ENCODE measurements at regions not wholly inside any gene's neighbourhood (a gene's known extent, or its start where the extent isn't known, plus 50 kb on each side); places are given as distances from the start of the nearest gene placed in this dataset.

DNA sequence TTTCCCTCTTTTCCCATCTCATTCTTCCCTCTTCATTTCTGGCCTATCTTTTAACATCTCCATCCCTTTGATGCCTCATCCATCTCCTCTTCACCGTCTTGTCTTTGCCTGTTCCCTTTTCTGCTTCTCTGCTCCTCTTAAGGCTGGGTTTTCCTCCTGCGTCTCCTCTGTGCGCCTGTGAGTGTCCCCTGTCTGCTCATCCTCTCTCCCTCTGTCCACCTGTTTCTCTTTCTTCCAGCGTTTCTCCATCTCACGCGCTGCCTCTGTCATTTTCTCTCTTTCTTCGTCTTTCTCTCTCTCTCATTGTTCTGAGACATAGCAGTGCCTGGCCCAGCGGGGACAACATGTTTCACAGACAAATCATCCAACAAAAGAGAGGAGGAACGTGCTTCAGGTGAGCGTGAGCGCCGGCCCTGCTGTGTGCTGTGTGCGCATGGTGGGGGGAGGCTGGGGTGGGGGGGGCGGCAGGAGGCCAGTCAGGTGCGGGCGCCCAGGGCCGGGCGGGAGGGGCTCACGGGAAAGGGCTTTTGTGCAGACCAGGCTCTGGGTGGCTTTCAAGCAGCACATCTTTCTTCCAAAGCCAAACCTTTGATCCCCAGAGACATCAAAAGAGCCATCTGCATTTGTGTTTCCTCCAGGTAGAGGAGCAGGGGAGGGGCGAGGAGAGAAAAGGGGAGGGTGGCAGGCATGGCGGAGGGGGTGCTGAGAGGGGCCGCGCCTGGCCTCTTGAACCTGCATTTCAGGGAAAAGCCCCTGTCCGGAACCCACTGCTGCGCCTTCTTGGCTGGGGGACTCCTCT is 121.3 kb downstream of the VEGFA start:
- no peak overlapping the region for H3K9ac ChIP-seq (ENCODE audit: low read depth, low read length)
- no peaks in the 10 kb centered on the region for H3K4me1 ChIP-seq (ENCODE audit: insufficient read depth, low read length)
- peaks cover 26% of the 10 kb centered on the region for H3K27me3 ChIP-seq (ENCODE audit: insufficient read depth, low read length, poor library complexity)
- DNase-seq: peak; percentile 71
- ATAC-seq (ENCODE audit: insufficient read depth, low read depth): peak; percentile 84
- no peaks in the 10 kb centered on the region for H3K79me2 ChIP-seq (ENCODE audit: insufficient read depth, low read length)
- no peak overlapping the region for H3K27ac ChIP-seq (ENCODE audit: low read length)
- H3K36me3 ChIP-seq (ENCODE audit: insufficient read depth, low read length): no peaks in the 10 kb centered on the region
- H3K9me3 ChIP-seq (ENCODE audit: insufficient read depth, low read length, severe bottlenecking): no peaks in the 10 kb centered on the region
- peaks cover 9% of the 10 kb centered on the region; the same call in 1 of the 2 replicates for H4K20me1 ChIP-seq (ENCODE audit: insufficient read depth, low read length)
- no peak overlapping the region for H3K4me3 ChIP-seq (ENCODE audit: low read depth in 1 of 2, low read length in 2 of 2)
- H3K4me2 ChIP-seq (ENCODE audit: insufficient read depth, low read length): no peak overlapping the region
- no peak overlapping the region for H2AFZ ChIP-seq (ENCODE audit: low read depth, low read length)
- TF ChIP-seq EZH2 (IDR thresholded peaks at IDR 0.05; ENCODE audit: borderline replicate concordance, low read depth, low read length, severe bottlenecking): no peak
- TF ChIP-seq, protein P1, sequence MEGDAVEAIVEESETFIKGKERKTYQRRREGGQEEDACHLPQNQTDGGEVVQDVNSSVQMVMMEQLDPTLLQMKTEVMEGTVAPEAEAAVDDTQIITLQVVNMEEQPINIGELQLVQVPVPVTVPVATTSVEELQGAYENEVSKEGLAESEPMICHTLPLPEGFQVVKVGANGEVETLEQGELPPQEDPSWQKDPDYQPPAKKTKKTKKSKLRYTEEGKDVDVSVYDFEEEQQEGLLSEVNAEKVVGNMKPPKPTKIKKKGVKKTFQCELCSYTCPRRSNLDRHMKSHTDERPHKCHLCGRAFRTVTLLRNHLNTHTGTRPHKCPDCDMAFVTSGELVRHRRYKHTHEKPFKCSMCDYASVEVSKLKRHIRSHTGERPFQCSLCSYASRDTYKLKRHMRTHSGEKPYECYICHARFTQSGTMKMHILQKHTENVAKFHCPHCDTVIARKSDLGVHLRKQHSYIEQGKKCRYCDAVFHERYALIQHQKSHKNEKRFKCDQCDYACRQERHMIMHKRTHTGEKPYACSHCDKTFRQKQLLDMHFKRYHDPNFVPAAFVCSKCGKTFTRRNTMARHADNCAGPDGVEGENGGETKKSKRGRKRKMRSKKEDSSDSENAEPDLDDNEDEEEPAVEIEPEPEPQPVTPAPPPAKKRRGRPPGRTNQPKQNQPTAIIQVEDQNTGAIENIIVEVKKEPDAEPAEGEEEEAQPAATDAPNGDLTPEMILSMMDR (IDR thresholded peaks at IDR 0.05; ENCODE audit: borderline replicate concordance, extremely low read depth, low read length, poor library complexity, severe bottlenecking): no peak

DNA sequence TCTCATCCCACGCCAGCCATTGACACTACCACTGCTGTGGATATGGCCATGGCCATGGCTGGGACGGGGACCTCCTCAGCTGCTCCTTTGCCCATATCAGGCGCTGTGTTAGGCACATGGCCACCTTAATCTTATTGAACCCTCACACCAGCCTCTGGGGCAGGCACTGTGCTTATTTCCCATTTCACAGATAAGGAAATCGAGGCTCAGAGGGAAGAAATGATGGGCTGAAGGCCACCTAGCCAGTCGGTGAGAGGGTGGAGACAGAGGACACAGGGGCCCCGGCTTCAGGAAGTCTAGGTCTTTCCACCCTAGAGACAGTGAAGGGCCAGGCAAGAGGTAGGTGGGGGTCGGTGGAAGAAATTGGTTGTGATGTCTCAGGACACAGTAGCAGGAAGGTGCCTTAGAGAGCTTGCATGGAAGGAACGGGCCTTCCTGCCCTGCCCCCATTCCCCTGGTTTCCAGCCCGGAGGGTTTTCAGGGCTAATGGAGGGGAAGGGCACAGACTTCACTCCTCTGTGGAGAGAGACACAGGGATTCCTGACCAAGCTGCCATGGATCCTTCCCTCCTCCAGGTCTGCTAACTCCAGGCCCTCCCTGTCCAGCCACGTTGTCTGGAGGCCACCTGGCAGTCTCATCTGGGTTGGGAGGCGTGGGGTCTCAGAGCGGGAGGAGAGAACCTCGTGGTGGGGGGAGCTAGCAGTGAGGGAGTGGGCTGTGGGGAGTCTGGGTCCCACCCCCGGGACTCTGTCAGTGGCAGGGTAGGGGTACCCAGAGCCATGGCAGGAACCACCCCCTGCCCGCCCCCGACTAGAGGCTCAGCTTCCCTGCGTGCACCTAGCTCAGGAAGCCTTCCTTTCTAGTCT is 120.4 kb downstream of the VEGFA start:
- Histone ChIP-seq H2AFZ (ENCODE audit: low read depth, low read length) (no peak overlapping the region), H3K9me3 (ENCODE audit: insufficient read depth, low read length, severe bottlenecking) (no peaks in the 10 kb centered on the region), H3K9ac (ENCODE audit: low read depth, low read length) (no peak overlapping the region), H3K79me2 (ENCODE audit: insufficient read depth, low read length) (no peaks in the 10 kb centered on the region), H3K36me3 (ENCODE audit: insufficient read depth, low read length) (no peaks in the 10 kb centered on the region), H4K20me1 (ENCODE audit: insufficient read depth, low read length) (peaks cover 9% of the 10 kb centered on the region; the same call in 1 of the 2 replicates), H3K27ac (ENCODE audit: low read length) (no peak overlapping the region), H3K4me2 (ENCODE audit: insufficient read depth, low read length) (no peak overlapping the region), H3K4me3 (ENCODE audit: low read depth in 1 of 2, low read length in 2 of 2) (no peak overlapping the region), H3K4me1 (ENCODE audit: insufficient read depth, low read length) (no peaks in the 10 kb centered on the region), H3K27me3 (ENCODE audit: insufficient read depth, low read length, poor library complexity) (peaks cover 26% of the 10 kb centered on the region)
- ATAC-seq (ENCODE audit: insufficient read depth, low read depth) (peak; percentile 11; the same call in 1 of the 3 replicates), DNase-seq (no peak)
- TF ChIP-seq, protein P1 (IDR thresholded peaks at IDR 0.05; ENCODE audit: borderline replicate concordance, extremely low read depth, low read length, poor library complexity, severe bottlenecking): no peak
- TF ChIP-seq EZH2 (IDR thresholded peaks at IDR 0.05; ENCODE audit: borderline replicate concordance, low read depth, low read length, severe bottlenecking): no peak

DNA sequence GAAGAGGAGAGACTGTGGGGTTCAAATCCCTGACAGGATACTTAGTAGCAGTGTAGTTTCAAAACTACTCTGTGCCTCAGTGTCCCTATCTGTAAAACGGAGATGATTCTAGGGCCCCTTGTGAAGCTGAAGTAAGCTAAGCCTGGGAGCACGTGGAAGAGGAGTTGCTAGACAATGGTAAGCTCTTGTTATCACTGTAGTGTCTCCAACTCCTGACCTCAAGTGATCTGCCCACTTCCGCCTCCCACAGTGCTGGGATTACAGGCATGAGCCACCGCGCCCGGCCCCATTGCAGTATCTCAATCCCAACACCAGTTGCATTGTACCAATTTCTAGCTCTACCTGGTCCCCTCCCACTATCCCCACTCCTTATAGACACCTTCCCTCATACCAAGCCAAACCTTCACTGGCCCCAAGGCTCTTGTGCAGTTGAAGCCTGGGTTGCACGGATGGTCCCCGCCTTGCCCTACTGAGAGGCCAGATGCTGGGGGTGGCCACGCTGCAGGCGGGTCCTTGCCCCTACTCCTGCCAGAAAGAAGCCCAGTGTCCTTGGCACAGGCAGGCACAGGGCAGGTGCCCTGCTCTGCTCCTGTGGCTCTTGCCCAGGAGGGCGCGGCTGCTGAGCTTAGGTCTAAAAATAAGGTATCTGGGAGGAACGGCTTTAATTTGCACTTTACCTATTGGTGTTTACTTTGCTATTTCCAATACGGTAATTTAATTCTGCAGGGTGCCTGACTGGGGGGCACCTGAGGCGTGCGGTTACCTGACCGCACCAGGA is 118.1 kb downstream of the VEGFA start:
- no peak overlapping the region for H3K9ac ChIP-seq (ENCODE audit: low read depth, low read length)

More for the DNA sequence above, 118.1 kb downstream of the VEGFA start:
- Histone ChIP-seq H3K9me3 (ENCODE audit: insufficient read depth, low read length, severe bottlenecking) (no peaks in the 10 kb centered on the region), H4K20me1 (ENCODE audit: insufficient read depth, low read length) (peaks cover 9% of the 10 kb centered on the region; the same call in 1 of the 2 replicates), H3K4me1 (ENCODE audit: insufficient read depth, low read length) (no peaks in the 10 kb centered on the region), H3K27me3 (ENCODE audit: insufficient read depth, low read length, poor library complexity) (peaks cover 22% of the 10 kb centered on the region), H3K79me2 (ENCODE audit: insufficient read depth, low read length) (no peaks in the 10 kb centered on the region), H3K4me3 (ENCODE audit: low read depth in 1 of 2, low read length in 2 of 2) (no peak overlapping the region), H3K4me2 (ENCODE audit: insufficient read depth, low read length) (no peak overlapping the region), H2AFZ (ENCODE audit: low read depth, low read length) (no peak overlapping the region), H3K36me3 (ENCODE audit: insufficient read depth, low read length) (no peaks in the 10 kb centered on the region), H3K27ac (ENCODE audit: low read length) (no peak overlapping the region)
- ATAC-seq (ENCODE audit: insufficient read depth, low read depth) (no peak), DNase-seq (no peak)
- TF ChIP-seq EZH2 (IDR thresholded peaks at IDR 0.05; ENCODE audit: borderline replicate concordance, low read depth, low read length, severe bottlenecking): no peak
- TF ChIP-seq, protein P1 (IDR thresholded peaks at IDR 0.05; ENCODE audit: borderline replicate concordance, extremely low read depth, low read length, poor library complexity, severe bottlenecking): no peak

Measured in DND-41 (cell line).